ENCODE measurements at regions not wholly inside any gene's neighbourhood (a gene's known extent, or its start where the extent isn't known, plus 50 kb on each side); places are given as distances from the start of the nearest gene placed in this dataset.
"Not testable (repeated sequence)": the region's sequence is repeated elsewhere in the genome, so short reads cannot be mapped to it uniquely, and the experiment has no call there.

DNA sequence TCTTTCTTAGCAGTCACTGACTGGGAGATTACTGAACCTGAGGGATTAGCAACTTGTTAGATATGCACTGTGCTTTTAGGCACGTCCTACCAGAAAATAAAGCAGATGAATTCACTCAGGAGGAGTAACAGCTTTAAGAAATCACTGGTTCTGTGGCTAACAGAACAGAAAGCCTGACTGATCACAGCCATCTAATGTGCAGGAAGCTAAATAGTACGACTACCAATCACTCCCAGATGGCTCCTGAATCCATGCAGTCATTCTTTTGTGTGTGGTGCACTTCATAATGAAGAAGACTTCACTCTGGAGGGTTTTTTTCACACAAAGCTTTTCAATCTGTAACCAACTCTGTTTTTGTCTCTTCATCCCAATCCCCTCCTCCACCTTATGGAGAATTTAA is 305.3 kb upstream of the INTU start:
- Histone ChIP-seq H3K4me3 (ENCODE audit: low read length in 2 of 2) (no peak overlapping the region), H3K36me3 (ENCODE audit: control insufficient read depth in 1 of 2, insufficient read depth in 2 of 2, low read length in 1 of 2) (no peaks in the 10 kb centered on the region), H3K9me3 (ENCODE audit: control insufficient read depth, low read length) (peaks cover 6% of the 10 kb centered on the region), H3K27me3 (ENCODE audit: control insufficient read depth in 1 of 2, insufficient read depth in 2 of 2, low read length in 1 of 2) (no peaks in the 10 kb centered on the region), H3K4me1 (ENCODE audit: control insufficient read depth in 1 of 2, insufficient read depth in 2 of 2, low read length in 2 of 2) (no peaks in the 10 kb centered on the region), H3K27ac (ENCODE audit: low read depth in 1 of 2, low read length in 2 of 2) (no peak overlapping the region)
- DNase-seq (no peak), ATAC-seq (ENCODE audit: low FRiP score) (no peak)
- intact Hi-C loops (cut with DNase I) = no loop called here
- 66 to 69% methylated on average over 2 of the region's 2 CpGs for WGBS, 2 donors

DNA sequence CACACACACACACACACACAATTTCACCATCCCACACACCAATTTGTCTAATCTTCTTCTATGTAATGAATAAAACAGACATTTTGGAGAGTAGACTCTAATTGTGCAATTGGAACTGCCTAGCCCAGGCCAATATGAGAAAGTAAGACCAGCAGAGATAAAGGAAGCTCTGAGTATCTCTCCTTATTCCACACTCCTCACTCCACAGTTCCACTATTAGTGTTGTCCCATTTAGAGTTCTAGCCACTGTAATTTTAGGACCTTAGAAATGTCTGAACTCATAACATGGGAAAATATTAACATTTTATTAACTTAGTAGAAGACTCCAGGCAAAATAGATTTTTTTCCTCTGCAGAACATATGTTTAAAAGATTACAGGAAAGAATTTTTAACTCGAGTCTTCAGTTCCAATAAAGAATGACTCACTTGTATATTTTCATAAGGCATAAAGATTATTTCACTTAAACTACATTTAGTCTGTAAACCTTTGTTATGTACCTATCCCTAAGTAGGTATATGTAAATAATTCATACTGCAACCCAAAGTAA is 297.6 kb upstream of the INTU start:
- intact Hi-C loops (cut with DNase I) = no loop called here
- H3K36me3 ChIP-seq (ENCODE audit: control insufficient read depth in 1 of 2, insufficient read depth in 2 of 2, low read length in 1 of 2) = no peaks in the 10 kb centered on the region
- H3K27ac ChIP-seq (ENCODE audit: low read depth in 1 of 2, low read length in 2 of 2) = no peak overlapping the region
- H3K27me3 ChIP-seq (ENCODE audit: control insufficient read depth in 1 of 2, insufficient read depth in 2 of 2, low read length in 1 of 2) = no peaks in the 10 kb centered on the region
- no peak overlapping the region for H3K4me3 ChIP-seq (ENCODE audit: low read length in 2 of 2)
- 7 to 8% methylated on average over 1 of the region's 1 CpG for WGBS, 2 donors
- no peak for ATAC-seq (ENCODE audit: low FRiP score)
- DNase-seq = no peak
- H3K4me1 ChIP-seq (ENCODE audit: control insufficient read depth in 1 of 2, insufficient read depth in 2 of 2, low read length in 2 of 2) = no peaks in the 10 kb centered on the region
- no peaks in the 10 kb centered on the region for H3K9me3 ChIP-seq (ENCODE audit: control insufficient read depth, low read length)

DNA sequence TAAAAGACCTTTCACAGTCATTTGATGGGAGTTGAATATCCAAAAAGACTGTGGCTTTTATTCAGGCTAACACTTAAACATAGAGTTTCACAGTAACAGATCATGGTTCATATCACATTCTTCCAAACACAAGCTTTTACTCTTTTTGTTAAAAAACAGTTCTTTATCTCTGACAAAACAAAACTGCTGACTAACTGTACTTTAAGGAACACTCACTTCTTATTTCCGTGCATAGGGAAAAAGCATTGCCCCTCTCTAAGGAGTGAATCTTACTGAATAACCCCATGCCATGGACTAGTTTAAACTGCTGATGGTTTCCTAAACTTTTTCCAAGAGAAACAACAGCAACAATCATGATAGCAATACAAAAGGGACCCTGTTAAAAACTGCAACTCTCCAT is 297.0 kb upstream of the INTU start:
- no peaks in the 10 kb centered on the region for H3K27me3 ChIP-seq (ENCODE audit: control insufficient read depth in 1 of 2, insufficient read depth in 2 of 2, low read length in 1 of 2)
- intact Hi-C loops (cut with DNase I) = no loop called here

DNA sequence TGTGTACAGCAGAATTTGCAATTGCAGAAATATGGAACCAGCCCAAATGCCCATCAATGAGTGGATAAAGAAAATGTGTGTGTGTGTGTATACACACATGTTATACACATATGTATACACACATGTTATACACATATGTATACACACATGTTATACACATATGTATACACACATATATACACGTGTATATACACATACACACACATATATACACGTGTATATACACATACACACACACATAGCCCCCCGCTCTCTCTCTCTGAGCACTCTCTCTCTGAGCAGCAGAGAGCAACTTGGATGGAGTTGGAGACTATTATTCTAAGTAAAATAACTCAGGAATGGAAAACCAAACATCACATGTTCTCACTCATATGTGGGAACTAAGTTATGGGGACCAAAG is 289.6 kb upstream of the INTU start:
- H3K9me3 ChIP-seq (ENCODE audit: control insufficient read depth, low read length); H3K4me3 ChIP-seq (ENCODE audit: low read length in 2 of 2); H3K27me3 ChIP-seq (ENCODE audit: control insufficient read depth in 1 of 2, insufficient read depth in 2 of 2, low read length in 1 of 2); ATAC-seq (ENCODE audit: low FRiP score); H3K36me3 ChIP-seq (ENCODE audit: control insufficient read depth in 1 of 2, insufficient read depth in 2 of 2, low read length in 1 of 2); DNase-seq; H3K27ac ChIP-seq (ENCODE audit: low read depth in 1 of 2, low read length in 2 of 2); intact Hi-C loops (cut with DNase I); H3K4me1 ChIP-seq (ENCODE audit: control insufficient read depth in 1 of 2, insufficient read depth in 2 of 2, low read length in 2 of 2): not testable (repeated sequence)
- WGBS, 2 donors = 74 to 82% methylated on average over 3 of the region's 3 CpGs

More for the DNA sequence above, 297.0 kb upstream of the INTU start:
- no peak for DNase-seq
- Histone ChIP-seq H3K9me3 (ENCODE audit: control insufficient read depth, low read length) (no peaks in the 10 kb centered on the region), H3K27ac (ENCODE audit: low read depth in 1 of 2, low read length in 2 of 2) (no peak overlapping the region), H3K4me1 (ENCODE audit: control insufficient read depth in 1 of 2, insufficient read depth in 2 of 2, low read length in 2 of 2) (no peaks in the 10 kb centered on the region), H3K4me3 (ENCODE audit: low read length in 2 of 2) (no peak overlapping the region), H3K36me3 (ENCODE audit: control insufficient read depth in 1 of 2, insufficient read depth in 2 of 2, low read length in 1 of 2) (no peaks in the 10 kb centered on the region)
- ATAC-seq (ENCODE audit: low FRiP score) = no peak
- WGBS, 2 donors = 35 to 38% methylated on average over 1 of the region's 1 CpG

DNA sequence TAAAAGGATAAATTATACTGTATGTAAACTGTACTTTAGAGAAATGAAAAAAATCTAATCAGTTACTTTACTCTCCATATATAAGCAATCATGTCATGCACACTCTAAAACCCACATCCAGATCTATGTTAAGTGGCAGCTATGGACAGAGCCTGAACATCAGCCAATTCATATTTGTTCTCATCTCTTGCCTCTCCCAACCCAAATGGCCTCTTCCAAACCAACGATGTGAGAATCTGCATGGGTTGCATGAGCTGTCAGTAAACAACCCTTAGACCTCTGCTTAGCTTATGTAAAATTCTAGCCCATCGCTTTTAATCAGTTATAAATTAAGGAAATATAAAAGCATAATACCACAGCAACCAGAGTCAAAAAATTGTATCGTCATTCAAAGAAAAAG is 288.7 kb upstream of the INTU start:
- no peaks in the 10 kb centered on the region for H3K27me3 ChIP-seq (ENCODE audit: control insufficient read depth in 1 of 2, insufficient read depth in 2 of 2, low read length in 1 of 2)
- DNase-seq (no peak), ATAC-seq (ENCODE audit: low FRiP score) (no peak)
- H3K4me1 ChIP-seq (ENCODE audit: control insufficient read depth in 1 of 2, insufficient read depth in 2 of 2, low read length in 2 of 2) = no peaks in the 10 kb centered on the region
- H3K27ac ChIP-seq (ENCODE audit: low read depth in 1 of 2, low read length in 2 of 2) = no peak overlapping the region
- intact Hi-C loops (cut with DNase I) = no loop called here
- no peak overlapping the region for H3K4me3 ChIP-seq (ENCODE audit: low read length in 2 of 2)
- no peaks in the 10 kb centered on the region for H3K9me3 ChIP-seq (ENCODE audit: control insufficient read depth, low read length)
- no peaks in the 10 kb centered on the region for H3K36me3 ChIP-seq (ENCODE audit: control insufficient read depth in 1 of 2, insufficient read depth in 2 of 2, low read length in 1 of 2)
- WGBS, 2 donors = 88 to 94% methylated on average over 3 of the region's 3 CpGs

DNA sequence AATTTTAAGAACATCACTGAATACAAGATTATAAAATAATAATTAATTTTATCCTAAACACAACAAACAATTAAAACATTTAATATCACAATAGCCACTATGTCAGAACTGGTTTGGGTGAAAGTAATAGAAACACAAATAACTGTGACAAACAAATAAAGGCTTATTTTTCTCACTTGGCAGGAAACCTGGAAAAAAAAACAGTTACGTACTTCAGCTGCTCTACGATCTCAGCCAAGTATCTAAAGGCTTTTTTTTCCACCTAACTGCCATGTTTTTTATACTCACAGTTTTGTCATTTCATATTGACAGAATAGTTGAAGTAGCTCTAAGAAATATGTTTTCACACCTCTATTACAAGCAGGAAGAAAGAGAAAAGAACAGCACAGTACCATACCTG is 284.8 kb upstream of the INTU start:
- 14 to 21% methylated on average over 2 of the region's 2 CpGs for WGBS, 2 donors
- H3K27me3 ChIP-seq (ENCODE audit: control insufficient read depth in 1 of 2, insufficient read depth in 2 of 2, low read length in 1 of 2) = no peaks in the 10 kb centered on the region
- H3K27ac ChIP-seq (ENCODE audit: low read depth in 1 of 2, low read length in 2 of 2) = no peak overlapping the region
- H3K36me3 ChIP-seq (ENCODE audit: control insufficient read depth in 1 of 2, insufficient read depth in 2 of 2, low read length in 1 of 2) = no peaks in the 10 kb centered on the region
- H3K4me1 ChIP-seq (ENCODE audit: control insufficient read depth in 1 of 2, insufficient read depth in 2 of 2, low read length in 2 of 2) = no peaks in the 10 kb centered on the region
- H3K4me3 ChIP-seq (ENCODE audit: low read length in 2 of 2) = no peak overlapping the region
- H3K9me3 ChIP-seq (ENCODE audit: control insufficient read depth, low read length) = no peaks in the 10 kb centered on the region
- intact Hi-C loops (cut with DNase I) = no loop called here
- no peak for DNase-seq
- ATAC-seq (ENCODE audit: low FRiP score) = no peak

DNA sequence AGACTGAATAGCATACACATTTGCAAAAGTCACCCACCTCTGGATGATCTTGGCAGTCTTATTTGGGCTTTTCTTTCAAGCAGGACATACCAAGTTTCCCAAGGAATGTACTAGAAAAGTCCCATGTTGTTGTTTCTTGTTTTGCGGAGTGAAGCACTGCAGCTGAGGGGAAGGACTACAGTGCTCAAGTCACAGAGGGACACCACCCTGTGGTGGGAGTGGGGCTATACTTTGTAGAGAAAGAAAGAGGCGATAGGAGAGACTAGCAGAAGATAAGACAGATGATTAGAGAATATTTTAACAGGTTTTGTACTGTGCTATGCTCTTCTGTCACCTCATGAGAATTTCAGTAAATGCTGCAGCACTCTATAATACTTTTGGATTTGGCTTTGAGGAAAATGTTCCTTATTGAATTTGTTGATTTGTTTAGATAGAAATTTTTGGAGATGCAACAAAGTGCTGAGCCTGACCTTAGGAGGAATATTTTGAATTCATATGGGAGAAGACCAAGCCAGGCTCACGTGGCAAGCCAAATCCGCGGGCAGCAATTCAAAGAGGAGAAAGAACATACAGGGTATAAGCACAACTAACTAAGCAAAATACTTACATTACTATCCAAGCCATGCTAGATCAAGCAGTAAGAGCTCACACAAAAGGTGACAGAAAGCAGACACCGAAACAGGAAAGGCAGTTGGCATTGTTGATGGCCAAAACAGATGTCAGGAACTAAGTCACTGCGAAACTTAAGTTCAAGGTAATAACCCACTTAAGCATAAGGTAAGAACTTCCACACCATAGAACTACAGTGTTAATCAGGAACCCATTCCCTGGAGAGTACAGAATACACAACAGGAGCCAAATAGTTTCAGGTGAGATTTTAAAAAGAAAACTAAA is 280.3 kb upstream of the INTU start:
- intact Hi-C loops (cut with DNase I) = no loop called here
- ATAC-seq (ENCODE audit: low FRiP score) (no peak), DNase-seq (no peak)
- peaks cover 3 to 4% of the 10 kb centered on the region in 2 donors for H3K4me1 ChIP-seq (ENCODE audit: control insufficient read depth in 1 of 2, insufficient read depth in 2 of 2, low read length in 2 of 2)
- H3K4me3 ChIP-seq (ENCODE audit: low read length in 2 of 2) = no peak overlapping the region
- no peak overlapping the region for H3K27ac ChIP-seq (ENCODE audit: low read depth in 1 of 2, low read length in 2 of 2)
- H3K27me3 ChIP-seq (ENCODE audit: control insufficient read depth in 1 of 2, insufficient read depth in 2 of 2, low read length in 1 of 2) = no peaks in the 10 kb centered on the region
- 58 to 66% methylated on average over 7 of the region's 7 CpGs for WGBS, 2 donors
- H3K36me3 ChIP-seq (ENCODE audit: control insufficient read depth in 1 of 2, insufficient read depth in 2 of 2, low read length in 1 of 2) = no peaks in the 10 kb centered on the region
- no peaks in the 10 kb centered on the region for H3K9me3 ChIP-seq (ENCODE audit: control insufficient read depth, low read length)

DNA sequence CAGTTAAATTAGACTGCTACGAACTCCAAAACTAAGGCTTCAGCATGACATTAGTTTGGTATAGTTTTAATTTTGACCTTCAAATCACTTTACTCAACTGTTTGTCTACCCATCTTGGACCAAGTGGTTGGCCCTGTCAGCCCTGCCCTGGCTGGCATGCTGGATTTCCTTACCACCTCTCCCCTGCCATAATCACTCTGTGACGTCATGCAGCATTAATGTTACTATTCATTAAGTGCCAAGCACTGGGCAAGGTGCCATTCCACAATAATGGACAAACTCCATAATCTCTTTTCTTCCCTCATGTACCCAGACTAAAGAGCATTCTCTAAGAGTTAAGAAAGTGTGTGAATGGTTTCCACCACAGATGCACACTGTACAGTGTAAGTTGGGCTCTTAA is 277.0 kb upstream of the INTU start:
- DNase-seq = no peak
- no peaks in the 10 kb centered on the region for H3K36me3 ChIP-seq (ENCODE audit: control insufficient read depth in 1 of 2, insufficient read depth in 2 of 2, low read length in 1 of 2)
- intact Hi-C loops (cut with DNase I) = no loop called here
- 14 to 16% methylated on average over 2 of the region's 2 CpGs for WGBS, 2 donors
- H3K4me1 ChIP-seq (ENCODE audit: control insufficient read depth in 1 of 2, insufficient read depth in 2 of 2, low read length in 2 of 2) = peaks cover 3 to 4% of the 10 kb centered on the region in 2 donors
- no peak overlapping the region for H3K4me3 ChIP-seq (ENCODE audit: low read length in 2 of 2)
- peak; percentile 26 for ATAC-seq (ENCODE audit: low FRiP score)
- H3K27ac ChIP-seq (ENCODE audit: low read depth in 1 of 2, low read length in 2 of 2) = peak overlapping the region in 1 of 2 donors; percentile 57
- H3K27me3 ChIP-seq (ENCODE audit: control insufficient read depth in 1 of 2, insufficient read depth in 2 of 2, low read length in 1 of 2) = no peaks in the 10 kb centered on the region
- no peaks in the 10 kb centered on the region for H3K9me3 ChIP-seq (ENCODE audit: control insufficient read depth, low read length)

DNA sequence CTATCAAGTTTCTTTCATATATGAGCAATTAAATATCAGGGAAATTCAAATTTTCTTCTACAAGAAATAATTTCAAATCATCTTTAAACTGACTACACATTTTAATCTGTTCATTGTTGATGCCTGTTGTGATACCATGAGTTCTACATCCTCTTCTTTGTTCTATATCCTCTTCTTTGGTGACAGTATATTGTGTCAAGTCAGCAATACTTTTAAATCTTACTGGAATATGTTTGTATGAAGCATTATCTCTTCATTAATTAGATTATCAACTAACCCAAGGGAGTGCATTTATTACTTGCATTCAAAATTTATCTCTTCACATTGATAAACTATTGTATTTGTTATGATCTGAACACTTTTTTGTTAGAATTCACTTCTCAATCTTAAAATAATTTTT is 275.0 kb upstream of the INTU start:
- Histone ChIP-seq H3K4me1 (ENCODE audit: control insufficient read depth in 1 of 2, insufficient read depth in 2 of 2, low read length in 2 of 2) (peaks cover 3 to 4% of the 10 kb centered on the region in 2 donors), H3K9me3 (ENCODE audit: control insufficient read depth, low read length) (no peaks in the 10 kb centered on the region), H3K27me3 (ENCODE audit: control insufficient read depth in 1 of 2, insufficient read depth in 2 of 2, low read length in 1 of 2) (no peaks in the 10 kb centered on the region), H3K4me3 (ENCODE audit: low read length in 2 of 2) (no peak overlapping the region), H3K36me3 (ENCODE audit: control insufficient read depth in 1 of 2, insufficient read depth in 2 of 2, low read length in 1 of 2) (no peaks in the 10 kb centered on the region), H3K27ac (ENCODE audit: low read depth in 1 of 2, low read length in 2 of 2) (no peak overlapping the region)
- intact Hi-C loops (cut with DNase I) = no loop called here
- no peak for DNase-seq
- ATAC-seq (ENCODE audit: low FRiP score) = no peak
